GM12873 (cell line): ENCODE measurements at regions not wholly inside any gene's neighbourhood (a gene's known extent, or its start where the extent isn't known, plus 50 kb on each side); places are given as distances from the start of the nearest gene placed in this dataset.

Source experiments
- CTCF ChIP-seq: IDR thresholded peaks from 2 replicates; pipeline ENCODE4 v1.5.1; 2012; ENCODE audit warnings: low read depth, mild to moderate bottlenecking, moderate library complexity, low read length, control low read depth; ENCODE audit not compliant: insufficient read depth; ENCODE audit errors: missing control alignments

- no peak for TF ChIP-seq CTCF
These were observed 303.6 kb upstream of the PROK2 start for GRCh38 chr3:72088486-72089025.

- no peak for TF ChIP-seq CTCF
These were observed 302.5 kb upstream of the PROK2 start for GRCh38 chr3:72087420-72087819.

- no peak for TF ChIP-seq CTCF
These were observed 301.8 kb upstream of the PROK2 start for GRCh38 chr3:72086743-72087087.

GRCh38 chr3:72086042-72086742 lies 301.2 kb upstream of the PROK2 start:
- no peak for TF ChIP-seq CTCF

GRCh38 chr3:72085036-72085435 lies 300.1 kb upstream of the PROK2 start:
- no peak for TF ChIP-seq CTCF

- TF ChIP-seq CTCF = no peak
These were observed 298.0 kb upstream of the PROK2 start for GRCh38 chr3:72082776-72083462.

- no peak for TF ChIP-seq CTCF
These were observed 297.3 kb upstream of the PROK2 start for GRCh38 chr3:72082186-72082715.
